GM12878 (cell line): ENCODE measurements at regions not wholly inside any gene's neighbourhood (a gene's known extent, or its start where the extent isn't known, plus 50 kb on each side); places are given as distances from the start of the nearest gene placed in this dataset.

Experiments used
- ATF3 ChIP-seq: IDR thresholded peaks from 2 replicates; pipeline ENCODE4 v1.6.1; 2011; ENCODE audit warnings: low read depth, mild to moderate bottlenecking, low read length, moderate library complexity, borderline replicate concordance; ENCODE audit errors: extremely low read depth
- E4F1 ChIP-seq: fragments of 450-650 bp; IDR thresholded peaks from 2 replicates; pipeline ENCODE4 v1.6.1; 2018; ENCODE audit warnings: borderline replicate concordance, mild to moderate bottlenecking; ENCODE audit not compliant: partially characterized antibody
- TAF1 ChIP-seq: IDR thresholded peaks from 2 replicates; pipeline ENCODE4 v1.6.1; 2011; ENCODE audit warnings: mild to moderate bottlenecking, low read depth, low read length, borderline replicate concordance
- TARDBP ChIP-seq: IDR thresholded peaks from 2 replicates; pipeline ENCODE4 v1.6.1; 2016; ENCODE audit warnings: borderline replicate concordance
- TCF12 ChIP-seq: IDR thresholded peaks from 2 replicates; pipeline ENCODE4 v1.6.1; 2011; ENCODE audit warnings: low read depth, mild to moderate bottlenecking, low read length
- ZBTB11 ChIP-seq: fragments of 450-650 bp; formaldehyde crosslinking; IDR thresholded peaks from 2 replicates; pipeline ENCODE4 v1.5.0; 2022; ENCODE audit warnings: mild to moderate bottlenecking, missing genetic modification characterization
- ZNF274 ChIP-seq: IDR thresholded peaks from one replicate; pipeline ENCODE4 v1.8.0; 2011; ENCODE audit not compliant: insufficient read length, insufficient read depth

DNA sequence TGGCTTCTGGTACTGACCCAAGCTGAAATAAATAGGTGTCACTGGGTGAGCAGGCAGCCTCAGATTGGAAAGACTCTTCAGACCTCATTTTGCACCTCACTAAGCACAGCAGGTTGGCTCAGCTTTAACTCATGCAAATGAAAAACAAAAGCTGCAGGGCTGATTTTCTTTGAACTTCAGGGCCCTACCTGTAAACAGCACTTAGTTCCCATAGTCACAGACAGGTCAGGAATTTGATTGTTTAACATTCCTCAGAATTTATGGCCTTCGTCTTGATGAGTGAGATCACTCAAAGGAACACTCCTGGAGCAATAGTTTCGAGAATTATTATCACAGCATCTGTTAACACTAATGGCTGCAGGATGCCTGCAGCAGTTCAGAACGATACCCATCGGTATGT is 718.5 kb downstream of the EFNB2 start:
- no peak for TF ChIP-seq ATF3
- no peak for TF ChIP-seq ZNF274
- TF ChIP-seq ZBTB11 = no peak
- no peak for TF ChIP-seq TAF1
- no peak for TF ChIP-seq E4F1
- TF ChIP-seq TCF12 = no peak
- no peak for TF ChIP-seq TARDBP
